ENCODE measurements at regions not wholly inside any gene's neighbourhood (a gene's known extent, or its start where the extent isn't known, plus 50 kb on each side); places are given as distances from the start of the nearest gene placed in this dataset.

DNA sequence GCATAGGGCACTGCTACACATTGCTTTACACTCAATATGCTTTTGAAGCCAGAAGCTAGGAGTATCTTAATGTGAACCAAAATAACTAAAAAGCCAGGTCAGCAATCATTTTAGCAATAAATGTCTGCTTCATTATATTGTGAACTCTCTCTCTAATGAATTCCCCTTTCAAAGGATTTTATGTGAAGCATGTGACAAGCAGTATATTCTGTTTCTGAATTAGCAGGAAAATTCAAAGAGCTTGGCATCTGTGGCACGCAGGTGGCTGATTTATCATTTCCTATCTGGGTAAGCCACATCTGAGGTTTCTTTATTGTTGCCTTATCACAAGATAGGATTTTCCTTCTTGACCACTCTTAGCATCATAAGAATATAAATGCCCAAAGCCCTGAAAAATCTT lies 56.8 kb upstream of the KLF12 start:
- peaks cover 7% of the 10 kb centered on the region; the same call in 1 of the 2 replicates for H3K4me1 Mint-ChIP-seq
- ATAC-seq (no peak), DNase-seq (ENCODE audit: low spot score) (no peak)
- H3K36me3 Mint-ChIP-seq, result no peaks in the 10 kb centered on the region
- POLR2A ChIA-PET, result no interaction called here
- H3K4me3 Mint-ChIP-seq, result no peak overlapping the region
- CTCF ChIA-PET, result interaction anchor here (1.2 kb wide), 1 partner anchor 96 kb away, joined by 3 read pairs; no protein-coding TSS in a partner anchor
- TF ChIP-seq, protein P1, sequence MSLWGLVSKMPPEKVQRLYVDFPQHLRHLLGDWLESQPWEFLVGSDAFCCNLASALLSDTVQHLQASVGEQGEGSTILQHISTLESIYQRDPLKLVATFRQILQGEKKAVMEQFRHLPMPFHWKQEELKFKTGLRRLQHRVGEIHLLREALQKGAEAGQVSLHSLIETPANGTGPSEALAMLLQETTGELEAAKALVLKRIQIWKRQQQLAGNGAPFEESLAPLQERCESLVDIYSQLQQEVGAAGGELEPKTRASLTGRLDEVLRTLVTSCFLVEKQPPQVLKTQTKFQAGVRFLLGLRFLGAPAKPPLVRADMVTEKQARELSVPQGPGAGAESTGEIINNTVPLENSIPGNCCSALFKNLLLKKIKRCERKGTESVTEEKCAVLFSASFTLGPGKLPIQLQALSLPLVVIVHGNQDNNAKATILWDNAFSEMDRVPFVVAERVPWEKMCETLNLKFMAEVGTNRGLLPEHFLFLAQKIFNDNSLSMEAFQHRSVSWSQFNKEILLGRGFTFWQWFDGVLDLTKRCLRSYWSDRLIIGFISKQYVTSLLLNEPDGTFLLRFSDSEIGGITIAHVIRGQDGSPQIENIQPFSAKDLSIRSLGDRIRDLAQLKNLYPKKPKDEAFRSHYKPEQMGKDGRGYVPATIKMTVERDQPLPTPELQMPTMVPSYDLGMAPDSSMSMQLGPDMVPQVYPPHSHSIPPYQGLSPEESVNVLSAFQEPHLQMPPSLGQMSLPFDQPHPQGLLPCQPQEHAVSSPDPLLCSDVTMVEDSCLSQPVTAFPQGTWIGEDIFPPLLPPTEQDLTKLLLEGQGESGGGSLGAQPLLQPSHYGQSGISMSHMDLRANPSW (CRISPR knock-in tag; conservative IDR thresholded peaks at IDR 0.05; ENCODE audit: low read depth), result no peak
- TF ChIP-seq ZNF317 (CRISPR knock-in tag; IDR thresholded peaks at IDR 0.05; ENCODE audit: borderline replicate concordance, low read depth) (no peak), SMAD4 (CRISPR knock-in tag; IDR thresholded peaks at IDR 0.05) (no peak), ATF1 (CRISPR knock-in tag; IDR thresholded peaks at IDR 0.05) (no peak), ETV6 (CRISPR knock-in tag; IDR thresholded peaks at IDR 0.05) (no peak), ZNF671 (CRISPR knock-in tag; IDR thresholded peaks at IDR 0.05) (no peak), SMAD3 (CRISPR knock-in tag; IDR thresholded peaks at IDR 0.05; ENCODE audit: borderline replicate concordance) (no peak), GABPB1 (CRISPR knock-in tag; IDR thresholded peaks at IDR 0.05) (no peak), PRRX2 (CRISPR knock-in tag; IDR thresholded peaks at IDR 0.05) (no peak), OVOL2 (CRISPR knock-in tag; IDR thresholded peaks at IDR 0.05; ENCODE audit: borderline replicate concordance) (no peak), NFYB (CRISPR knock-in tag; conservative IDR thresholded peaks at IDR 0.05; ENCODE audit: low read depth) (no peak)
- TF ChIP-seq, protein P2, sequence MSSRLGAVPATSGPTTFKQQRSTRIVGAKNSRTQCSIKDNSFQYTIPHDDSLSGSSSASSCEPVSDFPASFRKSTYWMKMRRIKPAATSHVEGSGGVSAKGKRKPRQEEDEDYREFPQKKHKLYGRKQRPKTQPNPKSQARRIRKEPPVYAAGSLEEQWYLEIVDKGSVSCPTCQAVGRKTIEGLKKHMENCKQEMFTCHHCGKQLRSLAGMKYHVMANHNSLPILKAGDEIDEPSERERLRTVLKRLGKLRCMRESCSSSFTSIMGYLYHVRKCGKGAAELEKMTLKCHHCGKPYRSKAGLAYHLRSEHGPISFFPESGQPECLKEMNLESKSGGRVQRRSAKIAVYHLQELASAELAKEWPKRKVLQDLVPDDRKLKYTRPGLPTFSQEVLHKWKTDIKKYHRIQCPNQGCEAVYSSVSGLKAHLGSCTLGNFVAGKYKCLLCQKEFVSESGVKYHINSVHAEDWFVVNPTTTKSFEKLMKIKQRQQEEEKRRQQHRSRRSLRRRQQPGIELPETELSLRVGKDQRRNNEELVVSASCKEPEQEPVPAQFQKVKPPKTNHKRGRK (CRISPR knock-in tag; IDR thresholded peaks at IDR 0.05; ENCODE audit: borderline replicate concordance), result no peak
- TF ChIP-seq, protein P3, sequence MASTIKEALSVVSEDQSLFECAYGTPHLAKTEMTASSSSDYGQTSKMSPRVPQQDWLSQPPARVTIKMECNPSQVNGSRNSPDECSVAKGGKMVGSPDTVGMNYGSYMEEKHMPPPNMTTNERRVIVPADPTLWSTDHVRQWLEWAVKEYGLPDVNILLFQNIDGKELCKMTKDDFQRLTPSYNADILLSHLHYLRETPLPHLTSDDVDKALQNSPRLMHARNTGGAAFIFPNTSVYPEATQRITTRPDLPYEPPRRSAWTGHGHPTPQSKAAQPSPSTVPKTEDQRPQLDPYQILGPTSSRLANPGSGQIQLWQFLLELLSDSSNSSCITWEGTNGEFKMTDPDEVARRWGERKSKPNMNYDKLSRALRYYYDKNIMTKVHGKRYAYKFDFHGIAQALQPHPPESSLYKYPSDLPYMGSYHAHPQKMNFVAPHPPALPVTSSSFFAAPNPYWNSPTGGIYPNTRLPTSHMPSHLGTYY (CRISPR knock-in tag; IDR thresholded peaks at IDR 0.05), result no peak
- TF ChIP-seq, protein P4, sequence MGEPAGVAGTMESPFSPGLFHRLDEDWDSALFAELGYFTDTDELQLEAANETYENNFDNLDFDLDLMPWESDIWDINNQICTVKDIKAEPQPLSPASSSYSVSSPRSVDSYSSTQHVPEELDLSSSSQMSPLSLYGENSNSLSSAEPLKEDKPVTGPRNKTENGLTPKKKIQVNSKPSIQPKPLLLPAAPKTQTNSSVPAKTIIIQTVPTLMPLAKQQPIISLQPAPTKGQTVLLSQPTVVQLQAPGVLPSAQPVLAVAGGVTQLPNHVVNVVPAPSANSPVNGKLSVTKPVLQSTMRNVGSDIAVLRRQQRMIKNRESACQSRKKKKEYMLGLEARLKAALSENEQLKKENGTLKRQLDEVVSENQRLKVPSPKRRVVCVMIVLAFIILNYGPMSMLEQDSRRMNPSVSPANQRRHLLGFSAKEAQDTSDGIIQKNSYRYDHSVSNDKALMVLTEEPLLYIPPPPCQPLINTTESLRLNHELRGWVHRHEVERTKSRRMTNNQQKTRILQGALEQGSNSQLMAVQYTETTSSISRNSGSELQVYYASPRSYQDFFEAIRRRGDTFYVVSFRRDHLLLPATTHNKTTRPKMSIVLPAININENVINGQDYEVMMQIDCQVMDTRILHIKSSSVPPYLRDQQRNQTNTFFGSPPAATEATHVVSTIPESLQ (CRISPR knock-in tag; IDR thresholded peaks at IDR 0.05), result no peak
- TF ChIP-seq, protein P5, sequence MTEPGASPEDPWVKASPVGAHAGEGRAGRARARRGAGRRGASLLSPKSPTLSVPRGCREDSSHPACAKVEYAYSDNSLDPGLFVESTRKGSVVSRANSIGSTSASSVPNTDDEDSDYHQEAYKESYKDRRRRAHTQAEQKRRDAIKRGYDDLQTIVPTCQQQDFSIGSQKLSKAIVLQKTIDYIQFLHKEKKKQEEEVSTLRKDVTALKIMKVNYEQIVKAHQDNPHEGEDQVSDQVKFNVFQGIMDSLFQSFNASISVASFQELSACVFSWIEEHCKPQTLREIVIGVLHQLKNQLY (CRISPR knock-in tag; IDR thresholded peaks at IDR 0.05), result no peak
- TF ChIP-seq, protein P6, sequence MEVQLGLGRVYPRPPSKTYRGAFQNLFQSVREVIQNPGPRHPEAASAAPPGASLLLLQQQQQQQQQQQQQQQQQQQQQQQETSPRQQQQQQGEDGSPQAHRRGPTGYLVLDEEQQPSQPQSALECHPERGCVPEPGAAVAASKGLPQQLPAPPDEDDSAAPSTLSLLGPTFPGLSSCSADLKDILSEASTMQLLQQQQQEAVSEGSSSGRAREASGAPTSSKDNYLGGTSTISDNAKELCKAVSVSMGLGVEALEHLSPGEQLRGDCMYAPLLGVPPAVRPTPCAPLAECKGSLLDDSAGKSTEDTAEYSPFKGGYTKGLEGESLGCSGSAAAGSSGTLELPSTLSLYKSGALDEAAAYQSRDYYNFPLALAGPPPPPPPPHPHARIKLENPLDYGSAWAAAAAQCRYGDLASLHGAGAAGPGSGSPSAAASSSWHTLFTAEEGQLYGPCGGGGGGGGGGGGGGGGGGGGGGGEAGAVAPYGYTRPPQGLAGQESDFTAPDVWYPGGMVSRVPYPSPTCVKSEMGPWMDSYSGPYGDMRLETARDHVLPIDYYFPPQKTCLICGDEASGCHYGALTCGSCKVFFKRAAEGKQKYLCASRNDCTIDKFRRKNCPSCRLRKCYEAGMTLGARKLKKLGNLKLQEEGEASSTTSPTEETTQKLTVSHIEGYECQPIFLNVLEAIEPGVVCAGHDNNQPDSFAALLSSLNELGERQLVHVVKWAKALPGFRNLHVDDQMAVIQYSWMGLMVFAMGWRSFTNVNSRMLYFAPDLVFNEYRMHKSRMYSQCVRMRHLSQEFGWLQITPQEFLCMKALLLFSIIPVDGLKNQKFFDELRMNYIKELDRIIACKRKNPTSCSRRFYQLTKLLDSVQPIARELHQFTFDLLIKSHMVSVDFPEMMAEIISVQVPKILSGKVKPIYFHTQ (CRISPR knock-in tag; IDR thresholded peaks at IDR 0.05), result no peak
- TF ChIP-seq, protein P7, sequence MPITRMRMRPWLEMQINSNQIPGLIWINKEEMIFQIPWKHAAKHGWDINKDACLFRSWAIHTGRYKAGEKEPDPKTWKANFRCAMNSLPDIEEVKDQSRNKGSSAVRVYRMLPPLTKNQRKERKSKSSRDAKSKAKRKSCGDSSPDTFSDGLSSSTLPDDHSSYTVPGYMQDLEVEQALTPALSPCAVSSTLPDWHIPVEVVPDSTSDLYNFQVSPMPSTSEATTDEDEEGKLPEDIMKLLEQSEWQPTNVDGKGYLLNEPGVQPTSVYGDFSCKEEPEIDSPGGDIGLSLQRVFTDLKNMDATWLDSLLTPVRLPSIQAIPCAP (CRISPR knock-in tag; IDR thresholded peaks at IDR 0.05), result no peak
- TF ChIP-seq, protein P8, sequence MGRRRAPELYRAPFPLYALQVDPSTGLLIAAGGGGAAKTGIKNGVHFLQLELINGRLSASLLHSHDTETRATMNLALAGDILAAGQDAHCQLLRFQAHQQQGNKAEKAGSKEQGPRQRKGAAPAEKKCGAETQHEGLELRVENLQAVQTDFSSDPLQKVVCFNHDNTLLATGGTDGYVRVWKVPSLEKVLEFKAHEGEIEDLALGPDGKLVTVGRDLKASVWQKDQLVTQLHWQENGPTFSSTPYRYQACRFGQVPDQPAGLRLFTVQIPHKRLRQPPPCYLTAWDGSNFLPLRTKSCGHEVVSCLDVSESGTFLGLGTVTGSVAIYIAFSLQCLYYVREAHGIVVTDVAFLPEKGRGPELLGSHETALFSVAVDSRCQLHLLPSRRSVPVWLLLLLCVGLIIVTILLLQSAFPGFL (CRISPR knock-in tag; IDR thresholded peaks at IDR 0.05; ENCODE audit: borderline replicate concordance), result no peak
- peaks cover 3% of the 10 kb centered on the region; the same call in 1 of the 2 replicates for H3K9me3 Mint-ChIP-seq
- H3K27me3 Mint-ChIP-seq (ENCODE audit: low read depth), result no peaks in the 10 kb centered on the region
- no peak overlapping the region for H3K27ac Mint-ChIP-seq

All from WTC11 (cell line).